Uterus (tissue), 3 donors: ENCODE measurements at regions not wholly inside any gene's neighbourhood (a gene's known extent, or its start where the extent isn't known, plus 50 kb on each side); places are given as distances from the start of the nearest gene placed in this dataset.

Experiments used
- DNase-seq, 2 donors: peaks; one replicate each; pipeline ENCODE4 v3.0.0-alpha.2; 2019 to 2020
- H3K27ac ChIP-seq, 2 donors: fragments of 200-600 bp; sonication (generic); 1 replicate in 1 of 2; 2 replicates in 1 of 2; pipeline ENCODE4 v1.5.1; 2016 to 2018
- H3K27me3 ChIP-seq, 2 donors: fragments of 200-600 bp; sonication (generic); one replicate each; pipeline ENCODE4 v1.5.1; 2018 to 2019; ENCODE audit warnings: control low read depth in 1 of 2
- H3K36me3 ChIP-seq, 2 donors: fragments of 200-600 bp; sonication (generic); one replicate each; pipeline ENCODE4 v1.5.1; 2019; ENCODE audit warnings: control low read depth in 1 of 2
- H3K4me1 ChIP-seq, 2 donors: fragments of 200-600 bp; sonication (generic); one replicate each; pipeline ENCODE4 v1.5.1; 2018 to 2019; ENCODE audit warnings: control low read depth in 1 of 2
- H3K4me3 ChIP-seq, 2 donors: fragments of 200-600 bp; sonication (generic); 1 replicate in 1 of 2; 2 replicates in 1 of 2; pipeline ENCODE4 v1.5.1; 2018 to 2019; ENCODE audit warnings: mild to moderate bottlenecking in 1 of 2
- H3K9me3 ChIP-seq, 2 donors: fragments of 200-600 bp; sonication (generic); one replicate each; pipeline ENCODE4 v1.5.1; 2019; ENCODE audit warnings: control low read depth in 1 of 2
- POLR2A ChIP-seq, 2 donors: fragments of 450-650 bp; IDR thresholded peaks; one replicate each; pipeline ENCODE4 v1.6.1; 2016; ENCODE audit warnings: antibody characterized with exemption in 2 of 2, mild to moderate bottlenecking in 1 of 2, moderate library complexity in 1 of 2
- intact Hi-C: fragments of 100-400 bp; cut with DNase I; formaldehyde crosslinking; loops from one replicate; pipeline ENCODE4 v1.15.1; 2023; ENCODE audit warnings: low total_unique reads
- TF ChIP-seq, protein P1 (sequence below), 4 experiments: fragments of 200-600 bp in 2 of 4; fragments of 450-650 bp in 2 of 4; sonication (generic) in 2 of 4; IDR thresholded peaks; one replicate each; pipeline ENCODE4 v1.5.1; 2016 to 2019; ENCODE audit warnings: antibody characterized with exemption in 4 of 4, mild to moderate bottlenecking in 2 of 4, moderate library complexity in 1 of 4
- donor health status: DM: yes; HTN: yes; CAD: no.

DNA sequence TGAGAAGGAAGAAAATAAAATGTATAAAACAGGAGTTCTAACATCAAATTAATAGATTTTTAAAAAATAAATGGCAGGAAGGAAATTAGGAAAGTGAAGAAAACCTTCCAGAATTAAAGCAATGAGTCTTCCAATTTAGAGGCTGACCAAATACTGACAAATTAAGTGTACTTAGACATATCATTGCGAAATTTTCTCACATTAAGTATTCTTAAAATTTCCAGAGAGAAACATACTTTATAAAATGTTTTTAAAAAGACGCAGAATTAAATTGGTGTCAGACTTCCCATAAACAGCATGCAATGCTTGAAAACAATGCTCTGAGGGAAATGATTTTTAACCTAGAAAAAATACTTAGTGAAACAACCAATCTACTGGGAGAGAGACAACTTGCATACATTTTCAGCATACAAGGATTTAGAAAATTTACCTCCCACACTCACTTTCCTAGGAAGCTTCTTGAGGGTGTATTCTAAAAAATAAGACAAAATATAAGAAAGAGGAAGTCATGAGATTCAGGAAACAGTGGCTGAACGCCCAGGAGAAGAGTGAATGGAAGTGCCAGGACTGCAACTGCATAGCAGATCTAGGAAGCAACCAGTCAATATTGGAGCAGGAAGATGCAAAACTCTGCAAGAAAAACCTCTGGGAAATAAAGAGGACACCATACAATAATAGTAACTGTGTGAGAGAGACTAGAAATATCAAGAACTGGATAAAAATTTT, 339.9 kb downstream of the ADCYAP1 start:
- H3K36me3 ChIP-seq: no peaks in the 10 kb centered on the region
- H3K4me3 ChIP-seq: no peak overlapping the region
- no peak for DNase-seq
- H3K9me3 ChIP-seq: no peaks in the 10 kb centered on the region
- no peak overlapping the region for H3K27ac ChIP-seq
- no peaks in the 10 kb centered on the region for H3K4me1 ChIP-seq
- no peaks in the 10 kb centered on the region for H3K27me3 ChIP-seq
- TF ChIP-seq POLR2A (IDR thresholded peaks at IDR 0.05): no peak
- TF ChIP-seq, protein P1, sequence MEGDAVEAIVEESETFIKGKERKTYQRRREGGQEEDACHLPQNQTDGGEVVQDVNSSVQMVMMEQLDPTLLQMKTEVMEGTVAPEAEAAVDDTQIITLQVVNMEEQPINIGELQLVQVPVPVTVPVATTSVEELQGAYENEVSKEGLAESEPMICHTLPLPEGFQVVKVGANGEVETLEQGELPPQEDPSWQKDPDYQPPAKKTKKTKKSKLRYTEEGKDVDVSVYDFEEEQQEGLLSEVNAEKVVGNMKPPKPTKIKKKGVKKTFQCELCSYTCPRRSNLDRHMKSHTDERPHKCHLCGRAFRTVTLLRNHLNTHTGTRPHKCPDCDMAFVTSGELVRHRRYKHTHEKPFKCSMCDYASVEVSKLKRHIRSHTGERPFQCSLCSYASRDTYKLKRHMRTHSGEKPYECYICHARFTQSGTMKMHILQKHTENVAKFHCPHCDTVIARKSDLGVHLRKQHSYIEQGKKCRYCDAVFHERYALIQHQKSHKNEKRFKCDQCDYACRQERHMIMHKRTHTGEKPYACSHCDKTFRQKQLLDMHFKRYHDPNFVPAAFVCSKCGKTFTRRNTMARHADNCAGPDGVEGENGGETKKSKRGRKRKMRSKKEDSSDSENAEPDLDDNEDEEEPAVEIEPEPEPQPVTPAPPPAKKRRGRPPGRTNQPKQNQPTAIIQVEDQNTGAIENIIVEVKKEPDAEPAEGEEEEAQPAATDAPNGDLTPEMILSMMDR (IDR thresholded peaks at IDR 0.05): no peak
- intact Hi-C loops: no loop called here

DNA sequence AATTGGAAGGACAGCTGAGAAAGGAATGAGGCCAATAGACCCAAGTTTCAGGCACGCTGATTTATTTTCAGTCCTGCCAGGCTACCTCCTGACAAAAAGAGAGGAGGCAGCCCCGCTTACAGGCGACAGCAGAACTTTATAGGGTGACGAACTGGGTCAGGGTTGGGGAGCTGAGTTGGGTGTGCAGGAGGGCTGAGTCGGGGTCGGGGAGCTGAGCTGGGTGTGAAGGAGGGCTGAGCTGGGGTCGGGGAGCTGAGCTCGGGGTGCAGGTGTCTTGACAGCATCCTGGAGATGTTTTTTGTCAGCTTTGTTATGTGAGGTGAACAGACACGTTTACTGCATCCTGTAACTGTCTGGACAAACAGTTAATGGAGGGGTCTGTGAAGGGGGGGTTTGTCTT, 342.2 kb downstream of the ADCYAP1 start:
- H3K4me3 ChIP-seq: no peak overlapping the region
- no peaks in the 10 kb centered on the region for H3K27me3 ChIP-seq
- no peaks in the 10 kb centered on the region for H3K9me3 ChIP-seq
- H3K36me3 ChIP-seq: no peaks in the 10 kb centered on the region
- intact Hi-C loops: no loop called here
- no peak for DNase-seq
- H3K27ac ChIP-seq: no peak overlapping the region
- TF ChIP-seq, protein P1 (IDR thresholded peaks at IDR 0.05): no peak
- no peak for TF ChIP-seq POLR2A (IDR thresholded peaks at IDR 0.05)
- H3K4me1 ChIP-seq: no peaks in the 10 kb centered on the region

DNA sequence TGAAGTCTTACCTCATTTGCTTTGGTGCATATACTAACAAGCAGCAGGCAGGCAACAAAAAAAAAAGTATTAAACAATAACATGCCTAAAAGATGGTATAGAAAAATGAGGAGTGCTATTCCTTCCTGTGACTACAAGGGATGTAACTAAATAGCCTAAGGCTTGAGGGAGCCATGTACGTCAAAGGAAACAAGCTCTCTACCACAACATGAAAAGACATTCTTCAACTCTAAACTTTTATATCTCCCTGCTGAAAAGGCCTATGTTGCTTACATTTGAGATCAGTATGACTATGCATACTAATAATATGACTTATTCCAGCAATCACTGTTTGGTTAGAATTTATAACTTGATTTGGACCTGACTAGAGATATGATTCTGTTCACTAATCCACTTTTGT, 347.9 kb downstream of the ADCYAP1 start:
- no peaks in the 10 kb centered on the region for H3K36me3 ChIP-seq
- TF ChIP-seq, protein P1 (IDR thresholded peaks at IDR 0.05): no peak
- no peak for TF ChIP-seq POLR2A (IDR thresholded peaks at IDR 0.05)
- no peaks in the 10 kb centered on the region for H3K4me1 ChIP-seq
- H3K27me3 ChIP-seq: no peaks in the 10 kb centered on the region
- intact Hi-C loops: no loop called here
- H3K9me3 ChIP-seq: no peaks in the 10 kb centered on the region
- H3K27ac ChIP-seq: no peak overlapping the region
- no peak for DNase-seq
- H3K4me3 ChIP-seq: no peak overlapping the region

DNA sequence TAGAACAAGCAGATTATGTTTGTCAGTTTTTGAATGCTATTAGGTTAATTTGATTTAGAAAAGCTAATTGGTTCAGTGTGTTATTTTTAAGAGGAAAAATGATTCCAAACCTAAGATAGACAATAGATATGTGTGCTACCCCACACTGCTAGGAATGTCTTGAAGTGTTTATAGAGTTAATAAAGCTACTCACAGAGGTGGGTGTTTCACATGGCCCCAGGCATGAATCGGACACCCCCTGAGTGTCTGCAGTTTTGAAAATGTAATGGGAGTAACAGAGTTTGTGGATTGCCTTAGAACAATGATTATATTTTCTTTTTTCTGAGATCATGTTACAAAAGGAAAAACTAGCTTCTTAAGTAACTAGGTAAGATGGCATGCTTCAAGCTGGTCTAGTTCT, 348.3 kb downstream of the ADCYAP1 start:
- Histone ChIP-seq H3K4me3 (no peak overlapping the region), H3K27ac (no peak overlapping the region)
- intact Hi-C loops: no loop called here

DNA sequence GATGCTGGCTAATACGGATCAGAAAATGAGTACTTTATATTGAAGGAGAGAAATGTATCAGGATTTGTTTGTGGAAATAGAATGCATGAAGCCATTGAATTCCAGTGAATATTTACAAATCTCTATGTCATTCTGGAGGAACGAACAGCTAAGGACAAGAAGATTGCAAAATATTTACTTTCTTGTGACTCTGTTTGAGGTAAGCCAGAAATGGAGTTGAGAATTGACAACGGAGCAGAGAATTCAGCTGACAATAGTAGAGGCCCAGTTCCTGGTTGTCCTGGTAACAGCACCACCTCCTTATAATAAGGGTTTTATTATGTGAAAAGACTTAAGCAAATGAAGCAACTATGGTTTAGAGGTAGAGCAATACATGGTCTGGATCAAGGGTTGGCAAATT, 349.2 kb downstream of the ADCYAP1 start:
- Histone ChIP-seq H3K36me3 (no peaks in the 10 kb centered on the region), H3K27ac (no peak overlapping the region), H3K4me3 (no peak overlapping the region), H3K4me1 (no peaks in the 10 kb centered on the region), H3K9me3 (no peaks in the 10 kb centered on the region), H3K27me3 (no peaks in the 10 kb centered on the region)
- DNase-seq: no peak
- TF ChIP-seq, protein P1 (IDR thresholded peaks at IDR 0.05): no peak
- no peak for TF ChIP-seq POLR2A (IDR thresholded peaks at IDR 0.05)
- intact Hi-C loops: no loop called here

More for the DNA sequence above, 348.3 kb downstream of the ADCYAP1 start:
- H3K36me3 ChIP-seq: no peaks in the 10 kb centered on the region
- H3K9me3 ChIP-seq: no peaks in the 10 kb centered on the region
- TF ChIP-seq, protein P1 (IDR thresholded peaks at IDR 0.05): no peak
- no peak for TF ChIP-seq POLR2A (IDR thresholded peaks at IDR 0.05)
- no peaks in the 10 kb centered on the region for H3K27me3 ChIP-seq
- no peak for DNase-seq
- H3K4me1 ChIP-seq: no peaks in the 10 kb centered on the region
